ENCODE measurements at regions not wholly inside any gene's neighbourhood (a gene's known extent, or its start where the extent isn't known, plus 50 kb on each side); places are given as distances from the start of the nearest gene placed in this dataset.

DNA sequence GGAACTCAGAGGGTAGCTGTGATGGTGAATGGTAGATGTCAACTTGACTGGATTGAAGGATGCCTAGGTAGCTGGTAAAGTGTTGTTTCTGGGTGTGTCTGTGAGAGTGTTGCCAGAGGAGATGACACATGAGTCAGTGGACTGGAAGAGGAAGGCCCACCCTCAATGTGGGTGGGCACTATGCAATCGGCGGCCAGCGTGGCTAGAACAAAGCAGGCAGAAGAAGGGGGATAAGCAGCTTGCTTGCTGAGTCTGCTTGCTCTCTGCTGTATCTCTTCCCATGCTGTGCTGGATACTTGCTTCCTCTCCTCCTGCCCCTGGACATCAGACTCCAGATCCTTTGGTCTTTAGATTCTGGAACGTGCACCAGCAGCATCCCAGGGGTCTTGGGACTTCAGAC lies 128.1 kb downstream of the AIPL1 start:
- dilution Hi-C loops (cut with MboI; ENCODE audit: extremely low pct_ligation_motif_present, low sequenced_read_pairs) (no loop called here), intact Hi-C loops (cut with micrococcal nuclease) (no loop called here)
- BruUV-seq (replicated peaks): no TSS peak
- Histone ChIP-seq H3K79me2 (ENCODE audit: control insufficient read depth, insufficient read depth, low read length) (no peaks in the 10 kb centered on the region), H3K27ac (ENCODE audit: insufficient read depth, low read depth, low read length) (no peak overlapping the region), H4K20me1 (replicated peaks; ENCODE audit: control insufficient read depth, extremely low read depth, insufficient read depth, low read length) (no peaks in the 10 kb centered on the region), H3K4me3 (replicated peaks in 1 of 3; ENCODE audit: insufficient read depth in 1 of 3, low read depth in 1 of 3, low read length in 3 of 3) (no peak overlapping the region), H2AFZ (ENCODE audit: low read depth, low read length) (no peak overlapping the region), H3K4me2 (ENCODE audit: insufficient read depth, low read length) (no peak overlapping the region), H3K27me3 (ENCODE audit: control insufficient read depth in 2 of 2, insufficient read depth in 2 of 2, low read length in 2 of 2) (peaks cover 3 to 4% of the 10 kb centered on the region in 2 experiments), H3K9ac (replicated peaks; ENCODE audit: extremely low read depth, insufficient read depth, low read length) (no peak overlapping the region), H3K9me1 (replicated peaks; ENCODE audit: control insufficient read depth, extremely low read depth, insufficient read depth, low read length) (no peaks in the 10 kb centered on the region), H3K36me3 (ENCODE audit: control insufficient read depth in 2 of 2, extremely low read depth in 1 of 2, insufficient read depth in 2 of 2, low read length in 2 of 2) (no peaks in the 10 kb centered on the region), H3K4me1 (ENCODE audit: control insufficient read depth, extremely low read depth, insufficient read depth, low read length) (no peaks in the 10 kb centered on the region), H3K9me3 (replicated peaks; ENCODE audit: control insufficient read depth, insufficient read depth, low read length) (no peaks in the 10 kb centered on the region)
- DNase-seq (ENCODE audit: low read depth, low spot score) (no peak), FAIRE-seq (no peak)
- POLR2A ChIA-PET: no interaction called here
- TF ChIP-seq MYC (IDR thresholded peaks at IDR 0.05; ENCODE audit: low read depth, low read length) (no peak), POLR2AphosphoS5 (IDR thresholded peaks at IDR 0.05; ENCODE audit: insufficient read depth, low read depth, low read length) (no peak), JUN (IDR thresholded peaks at IDR 0.05; ENCODE audit: borderline replicate concordance, insufficient read depth, insufficient read length, low read depth) (no peak), EZH2 (IDR thresholded peaks at IDR 0.05; ENCODE audit: borderline replicate concordance, low read depth, low read length, severe bottlenecking) (no peak), FOS (IDR thresholded peaks at IDR 0.05; ENCODE audit: borderline replicate concordance, insufficient read depth, low read length) (no peak), GATA2 (IDR thresholded peaks at IDR 0.05; ENCODE audit: insufficient read depth, insufficient read length, low read depth, low read length) (no peak)
- TF ChIP-seq, protein P1, sequence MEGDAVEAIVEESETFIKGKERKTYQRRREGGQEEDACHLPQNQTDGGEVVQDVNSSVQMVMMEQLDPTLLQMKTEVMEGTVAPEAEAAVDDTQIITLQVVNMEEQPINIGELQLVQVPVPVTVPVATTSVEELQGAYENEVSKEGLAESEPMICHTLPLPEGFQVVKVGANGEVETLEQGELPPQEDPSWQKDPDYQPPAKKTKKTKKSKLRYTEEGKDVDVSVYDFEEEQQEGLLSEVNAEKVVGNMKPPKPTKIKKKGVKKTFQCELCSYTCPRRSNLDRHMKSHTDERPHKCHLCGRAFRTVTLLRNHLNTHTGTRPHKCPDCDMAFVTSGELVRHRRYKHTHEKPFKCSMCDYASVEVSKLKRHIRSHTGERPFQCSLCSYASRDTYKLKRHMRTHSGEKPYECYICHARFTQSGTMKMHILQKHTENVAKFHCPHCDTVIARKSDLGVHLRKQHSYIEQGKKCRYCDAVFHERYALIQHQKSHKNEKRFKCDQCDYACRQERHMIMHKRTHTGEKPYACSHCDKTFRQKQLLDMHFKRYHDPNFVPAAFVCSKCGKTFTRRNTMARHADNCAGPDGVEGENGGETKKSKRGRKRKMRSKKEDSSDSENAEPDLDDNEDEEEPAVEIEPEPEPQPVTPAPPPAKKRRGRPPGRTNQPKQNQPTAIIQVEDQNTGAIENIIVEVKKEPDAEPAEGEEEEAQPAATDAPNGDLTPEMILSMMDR (IDR thresholded peaks at IDR 0.05; ENCODE audit: extremely low read depth in 1 of 2, insufficient read depth in 1 of 2, low read depth in 1 of 2, low read length in 2 of 2): no peak
- TF ChIP-seq, protein P2, sequence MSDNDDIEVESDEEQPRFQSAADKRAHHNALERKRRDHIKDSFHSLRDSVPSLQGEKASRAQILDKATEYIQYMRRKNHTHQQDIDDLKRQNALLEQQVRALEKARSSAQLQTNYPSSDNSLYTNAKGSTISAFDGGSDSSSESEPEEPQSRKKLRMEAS (IDR thresholded peaks at IDR 0.05; ENCODE audit: insufficient read depth, insufficient read length): no peak
- CTCF ChIA-PET: interaction anchor here (1.5 kb wide), 1 partner anchor 238 kb away, joined by 5 read pairs; no protein-coding TSS in a partner anchor
